MCF 10A (cell line): ENCODE measurements at regions not wholly inside any gene's neighbourhood (a gene's known extent, or its start where the extent isn't known, plus 50 kb on each side); places are given as distances from the start of the nearest gene placed in this dataset.

ENCODE experiments used
- BruUV-seq: library from RNA; stranded (reverse); fragments of 400-500 nt; replicated peaks from 2 replicates; lab custom pipeline; 2021; lab: Mats Ljungman, UMichigan
- CTCF ChIA-PET: fragments of 300-600 bp; sonication (Branson Sonifier 250); formaldehyde crosslinking; extraction: SDS; loops from one replicate; lab custom pipeline; 2021; ENCODE audit warnings: antibody characterized with exemption, inconsistent platforms; lab: Yijun Ruan, JAX
- POLR2A ChIA-PET: fragments of 300-600, 350-650 bp; sonication (Branson Sonifier 250); formaldehyde crosslinking; extraction: SDS; loops from one replicate; lab custom pipeline; 2020; ENCODE audit warnings: antibody characterized with exemption, inconsistent platforms; lab: Yijun Ruan, JAX
- DNase-seq: peaks from one replicate; pipeline ENCODE4 v3.0.0-alpha.2; 2018; ENCODE audit not compliant: unreplicated experiment
- H3K27ac Mint-ChIP-seq: one replicate; pipeline ENCODE4 v1.8.0; 2022; ENCODE audit warnings: mild to moderate bottlenecking, low read depth, mixed read lengths; ENCODE audit not compliant: unreplicated experiment
- H3K27me3 Mint-ChIP-seq: one replicate; pipeline ENCODE4 v1.8.0; 2022; ENCODE audit warnings: mixed read lengths; ENCODE audit not compliant: insufficient read depth, unreplicated experiment
- H3K36me3 Mint-ChIP-seq: one replicate; pipeline ENCODE4 v1.8.0; 2022; ENCODE audit warnings: mild to moderate bottlenecking, moderate library complexity, mixed read lengths; ENCODE audit not compliant: insufficient read depth, unreplicated experiment
- H3K4me1 Mint-ChIP-seq: one replicate; pipeline ENCODE4 v1.8.0; 2022; ENCODE audit warnings: mixed read lengths; ENCODE audit not compliant: insufficient read depth, unreplicated experiment
- H3K4me3 Mint-ChIP-seq: one replicate; pipeline ENCODE4 v1.8.0; 2022; ENCODE audit warnings: mild to moderate bottlenecking, moderate library complexity, mixed read lengths; ENCODE audit not compliant: unreplicated experiment
- H3K9me3 Mint-ChIP-seq: one replicate; pipeline ENCODE4 v1.8.0; 2022; ENCODE audit warnings: mixed read lengths; ENCODE audit not compliant: unreplicated experiment
- intact Hi-C: fragments of 100-400 bp; cut with micrococcal nuclease; formaldehyde crosslinking; loops from 2 replicates; pipeline ENCODE4 v1.14.1; 2022
- TF ChIP-seq, protein P1 (sequence below): fragments of 200-600 bp; IDR thresholded peaks from one replicate; pipeline ENCODE4 v1.8.0; 2022; ENCODE audit warnings: antibody characterized with exemption, mild to moderate bottlenecking; ENCODE audit not compliant: unreplicated experiment

- Mint-ChIP-seq H3K9me3 (no peaks in the 10 kb centered on the region), H3K27me3 (no peaks in the 10 kb centered on the region)
- intact Hi-C loops: no loop called here
Observed at GRCh38 chr2:59733567-59733930, 819.9 kb downstream of the BCL11A start.

GRCh38 chr2:59732871-59733566 lies 820.4 kb downstream of the BCL11A start:
- Mint-ChIP-seq H3K4me1 (no peaks in the 10 kb centered on the region), H3K27me3 (no peaks in the 10 kb centered on the region), H3K4me3 (no peak overlapping the region), H3K36me3 (no peaks in the 10 kb centered on the region), H3K9me3 (no peaks in the 10 kb centered on the region), H3K27ac (no peak overlapping the region)
- DNase-seq: no peak
- intact Hi-C loops: no loop called here
- no TSS peak for BruUV-seq
- ChIA-PET CTCF (no interaction called here), POLR2A (no interaction called here)
- TF ChIP-seq, protein P1, sequence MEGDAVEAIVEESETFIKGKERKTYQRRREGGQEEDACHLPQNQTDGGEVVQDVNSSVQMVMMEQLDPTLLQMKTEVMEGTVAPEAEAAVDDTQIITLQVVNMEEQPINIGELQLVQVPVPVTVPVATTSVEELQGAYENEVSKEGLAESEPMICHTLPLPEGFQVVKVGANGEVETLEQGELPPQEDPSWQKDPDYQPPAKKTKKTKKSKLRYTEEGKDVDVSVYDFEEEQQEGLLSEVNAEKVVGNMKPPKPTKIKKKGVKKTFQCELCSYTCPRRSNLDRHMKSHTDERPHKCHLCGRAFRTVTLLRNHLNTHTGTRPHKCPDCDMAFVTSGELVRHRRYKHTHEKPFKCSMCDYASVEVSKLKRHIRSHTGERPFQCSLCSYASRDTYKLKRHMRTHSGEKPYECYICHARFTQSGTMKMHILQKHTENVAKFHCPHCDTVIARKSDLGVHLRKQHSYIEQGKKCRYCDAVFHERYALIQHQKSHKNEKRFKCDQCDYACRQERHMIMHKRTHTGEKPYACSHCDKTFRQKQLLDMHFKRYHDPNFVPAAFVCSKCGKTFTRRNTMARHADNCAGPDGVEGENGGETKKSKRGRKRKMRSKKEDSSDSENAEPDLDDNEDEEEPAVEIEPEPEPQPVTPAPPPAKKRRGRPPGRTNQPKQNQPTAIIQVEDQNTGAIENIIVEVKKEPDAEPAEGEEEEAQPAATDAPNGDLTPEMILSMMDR: no peak

More at GRCh38 chr2:59733567-59733930, 819.9 kb downstream of the BCL11A start:
- DNase-seq: no peak
- no peak overlapping the region for H3K27ac Mint-ChIP-seq
- TF ChIP-seq, protein P1: no peak
- ChIA-PET CTCF (no interaction called here), POLR2A (no interaction called here)
- no peaks in the 10 kb centered on the region for H3K4me1 Mint-ChIP-seq
- no peak overlapping the region for H3K4me3 Mint-ChIP-seq
- no peaks in the 10 kb centered on the region for H3K36me3 Mint-ChIP-seq
- no TSS peak for BruUV-seq

- Mint-ChIP-seq H3K36me3 (no peaks in the 10 kb centered on the region), H3K27ac (no peak overlapping the region), H3K9me3 (no peaks in the 10 kb centered on the region), H3K4me1 (no peaks in the 10 kb centered on the region), H3K27me3 (no peaks in the 10 kb centered on the region), H3K4me3 (no peak overlapping the region)
- DNase-seq: no peak
- intact Hi-C loops: no loop called here
- POLR2A ChIA-PET: no interaction called here
- CTCF ChIA-PET: interaction anchor here (1.1 kb wide), 1 partner anchor 917 kb away, joined by 3 read pairs; no protein-coding TSS in a partner anchor
- TF ChIP-seq, protein P1: no peak
- no TSS peak for BruUV-seq
Observed at GRCh38 chr2:59727121-59727590, 826.3 kb downstream of the BCL11A start.

- no peak overlapping the region for H3K4me3 Mint-ChIP-seq
- no peak overlapping the region for H3K27ac Mint-ChIP-seq
- no peak for DNase-seq
- H3K36me3 Mint-ChIP-seq: no peaks in the 10 kb centered on the region
- H3K9me3 Mint-ChIP-seq: no peaks in the 10 kb centered on the region
- H3K27me3 Mint-ChIP-seq: no peaks in the 10 kb centered on the region
- POLR2A ChIA-PET: no interaction called here
- BruUV-seq: no TSS peak
- no peaks in the 10 kb centered on the region for H3K4me1 Mint-ChIP-seq
- TF ChIP-seq, protein P1: no peak
- intact Hi-C loops: no loop called here
- CTCF ChIA-PET: interaction anchor here (0.6 to 1.1 kb wide), 2 partner anchors 786 to 917 kb away, joined by 3 read pairs; no protein-coding TSS in a partner anchor
Observed at GRCh38 chr2:59726228-59727120, 827.0 kb downstream of the BCL11A start.
